Left cardiac atrium (tissue), 4 donors: ENCODE measurements at regions not wholly inside any gene's neighbourhood (a gene's known extent, or its start where the extent isn't known, plus 50 kb on each side); places are given as distances from the start of the nearest gene placed in this dataset.

Source experiments
- ATAC-seq, 2 donors: fragments of 200-7000 bp; cut with Tn5 transposase; one replicate each; pipeline ENCODE4 v1.9.1; 2020; ENCODE audit warnings: mild to moderate bottlenecking in 2 of 2, moderate library complexity in 2 of 2
- DNase-seq: peaks from one replicate; pipeline ENCODE4 v3.0.0-alpha.2; 2020
- intact Hi-C, 2 donors: fragments of 100-400 bp; cut with DNase I; formaldehyde crosslinking; loops; one replicate each; pipeline versions ENCODE4 v1.14.1 to v1.15.1; 2022 to 2023
- donor health status: DM: no; HTN: yes; CAD: no.
- donor health status: DM: no; HTN: yes; CAD: no; lungs with severe emphysema.
- donor health status: DM: yes; HTN: yes; CAD: no.
- donor health status: Dilated cardiomyopathy.

DNA sequence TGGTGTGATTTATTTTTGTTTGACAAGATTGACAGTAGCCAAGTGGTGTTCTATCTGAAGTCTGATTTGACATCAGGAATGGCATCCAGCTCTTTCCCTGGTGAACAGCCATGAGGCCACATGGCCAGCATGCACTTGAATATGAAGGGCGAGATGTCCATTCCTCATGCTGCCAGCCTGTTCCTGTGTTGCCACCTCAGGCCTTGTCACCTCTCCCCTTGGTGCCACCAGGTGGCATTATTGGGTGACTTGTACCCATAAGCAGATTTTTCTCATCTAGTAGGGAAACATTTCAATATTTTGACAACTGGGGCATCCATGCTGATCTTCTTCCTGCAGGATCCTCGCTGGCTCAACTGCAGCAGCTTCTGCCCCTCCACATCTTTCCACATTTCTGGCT, 199.1 kb downstream of the ERMARD start:
- intact Hi-C loops: loop anchor here in 1 of 2 donors (10.0 kb wide), 1 partner anchor 116 kb away; no protein-coding TSS in a partner anchor
- ATAC-seq (peak in 1 of 2 donors; percentile 30), DNase-seq (no peak)

DNA sequence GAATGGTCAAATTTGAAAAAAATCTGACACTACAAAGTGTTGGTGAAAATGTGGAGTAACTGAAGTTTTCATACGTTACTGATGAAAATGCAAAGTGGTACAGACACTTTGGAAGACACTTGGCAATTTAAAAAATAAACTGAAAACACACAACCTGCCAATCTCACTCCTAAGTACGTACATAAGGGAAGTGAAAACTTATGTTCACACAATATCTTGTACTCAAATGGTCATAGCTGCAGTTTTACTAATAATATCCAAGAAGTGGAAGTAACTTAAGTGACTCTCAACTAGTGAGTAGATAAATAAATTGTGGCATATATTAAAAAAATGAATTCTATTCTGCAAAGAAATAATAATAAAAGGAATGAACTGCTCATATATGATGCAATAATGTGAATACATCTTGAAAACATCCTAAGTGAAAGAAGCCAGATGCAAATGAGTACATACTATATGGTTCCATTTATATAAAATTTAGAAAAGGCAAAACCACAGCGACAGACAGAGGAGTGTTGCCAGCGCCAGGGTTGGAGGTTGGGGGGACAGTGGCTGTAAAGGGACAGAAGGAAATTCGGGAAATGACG, 198.2 kb downstream of the ERMARD start:
- intact Hi-C loops: loop anchor here in 1 of 2 donors (10.0 kb wide), 1 partner anchor 115 kb away; no protein-coding TSS in a partner anchor
- DNase-seq (no peak), ATAC-seq (no peak)

DNA sequence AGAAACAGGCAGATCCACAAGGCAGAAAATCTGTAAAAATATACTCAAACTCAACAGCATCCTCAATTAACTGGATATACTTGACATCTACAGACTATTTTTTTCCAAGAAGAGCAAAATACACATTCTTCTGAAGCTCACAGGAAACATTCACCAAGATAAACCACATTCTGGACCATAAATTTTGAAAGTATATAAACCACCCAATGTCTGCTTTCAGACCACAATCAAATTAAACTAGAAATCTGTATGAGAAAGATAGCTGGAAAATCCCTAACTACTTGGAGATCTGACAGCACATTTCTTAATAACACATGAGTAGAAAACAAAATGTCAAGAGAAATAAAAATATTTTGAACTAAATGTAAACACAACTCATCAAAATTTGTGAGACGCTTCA, 195.5 kb downstream of the ERMARD start:
- ATAC-seq: no peak
- intact Hi-C loops: no loop called here

DNA sequence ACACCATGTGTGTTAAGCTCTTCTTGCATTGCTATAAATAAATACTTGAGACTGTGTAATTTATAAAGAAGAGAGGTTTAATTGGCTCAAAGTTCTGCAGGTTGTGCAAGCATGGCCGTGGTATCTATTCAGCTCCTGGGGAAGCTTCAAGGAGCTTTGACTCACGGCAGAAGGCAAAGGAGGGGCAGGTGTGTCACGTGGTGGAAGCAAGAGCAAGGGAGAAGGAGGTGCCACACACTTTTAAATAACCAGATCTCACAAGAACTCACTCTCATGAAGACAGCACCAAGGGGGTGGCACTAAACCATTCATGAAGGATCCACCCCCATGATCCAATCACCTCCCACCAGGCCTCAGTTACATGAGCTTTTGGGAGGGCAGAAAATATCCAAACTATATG, 193.7 kb downstream of the ERMARD start:
- ATAC-seq (no peak), DNase-seq (no peak)
- intact Hi-C loops: no loop called here

More for the DNA sequence above, 195.5 kb downstream of the ERMARD start:
- DNase-seq: no peak

DNA sequence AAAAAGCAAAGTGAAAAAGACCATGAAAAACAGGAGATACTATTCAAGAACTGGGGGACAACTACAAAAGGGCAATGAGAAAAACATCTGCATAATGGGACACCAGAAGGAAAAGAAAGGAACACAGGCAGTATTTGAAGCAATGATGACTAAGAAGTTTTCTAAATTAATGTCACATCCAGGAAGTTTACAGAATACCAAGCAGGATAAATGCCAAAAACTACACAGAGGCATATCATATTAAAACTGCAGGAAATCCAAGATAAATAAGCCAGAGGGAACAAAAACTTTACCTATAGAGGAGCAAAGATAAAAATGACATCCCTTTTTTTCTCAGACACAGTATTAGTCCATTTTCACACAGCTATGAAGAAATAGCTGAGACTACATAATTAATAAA, 193.0 kb downstream of the ERMARD start:
- intact Hi-C loops: no loop called here
- DNase-seq (no peak), ATAC-seq (no peak)

DNA sequence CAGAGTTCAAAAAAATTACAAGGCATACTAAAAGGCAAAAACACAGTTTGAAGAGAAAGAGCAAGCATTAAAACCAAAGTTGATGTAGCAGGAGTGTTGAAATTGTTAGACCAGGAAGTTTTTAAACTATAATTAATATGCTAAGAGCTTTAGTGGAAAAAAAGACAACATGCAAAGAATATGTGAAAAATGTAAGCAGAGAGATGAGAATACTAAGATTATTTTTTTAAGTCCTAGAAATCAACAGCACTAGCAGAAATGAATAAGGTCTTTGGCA, 192.6 kb downstream of the ERMARD start:
- DNase-seq: no peak
- no peak for ATAC-seq
- intact Hi-C loops: no loop called here

DNA sequence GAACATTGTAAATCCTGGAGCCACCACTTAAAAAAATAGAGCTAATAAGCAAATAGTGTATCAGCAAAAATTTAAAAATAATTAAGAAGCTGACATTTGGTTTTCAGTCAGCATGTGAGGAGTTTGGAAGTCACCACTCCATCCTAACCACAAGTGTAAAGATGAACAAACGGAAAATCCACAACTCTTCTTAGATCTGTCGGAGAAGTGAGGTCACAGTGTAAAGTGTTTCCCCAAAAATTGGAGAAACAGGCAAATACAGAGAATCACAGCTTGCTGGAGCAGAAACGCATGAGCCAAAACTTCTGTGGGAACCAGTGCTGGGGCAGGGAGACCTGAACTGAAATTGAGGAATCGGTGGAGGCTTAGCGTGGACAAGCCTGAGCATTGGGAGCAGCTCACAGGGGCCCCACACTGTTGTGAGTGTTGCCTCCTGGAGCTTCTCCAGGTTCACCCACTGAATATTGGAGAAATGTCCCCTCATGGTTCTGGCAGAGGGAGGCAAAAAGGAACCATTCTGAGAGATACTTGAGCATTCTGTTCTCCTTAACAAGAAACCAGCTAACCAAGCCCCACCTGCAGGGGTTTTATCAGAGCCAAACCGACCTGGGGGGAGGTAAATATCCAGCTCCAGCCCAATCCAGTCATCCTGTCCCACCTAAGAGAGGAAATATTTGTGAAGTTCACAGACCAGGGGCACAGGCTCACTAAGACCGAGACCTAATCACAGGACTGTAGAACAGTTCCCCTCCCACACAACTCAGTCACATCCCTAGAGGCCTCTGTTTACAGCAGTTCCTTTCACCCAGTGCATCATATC, 192.0 kb downstream of the ERMARD start:
- ATAC-seq (no peak), DNase-seq (no peak)
- intact Hi-C loops: no loop called here

DNA sequence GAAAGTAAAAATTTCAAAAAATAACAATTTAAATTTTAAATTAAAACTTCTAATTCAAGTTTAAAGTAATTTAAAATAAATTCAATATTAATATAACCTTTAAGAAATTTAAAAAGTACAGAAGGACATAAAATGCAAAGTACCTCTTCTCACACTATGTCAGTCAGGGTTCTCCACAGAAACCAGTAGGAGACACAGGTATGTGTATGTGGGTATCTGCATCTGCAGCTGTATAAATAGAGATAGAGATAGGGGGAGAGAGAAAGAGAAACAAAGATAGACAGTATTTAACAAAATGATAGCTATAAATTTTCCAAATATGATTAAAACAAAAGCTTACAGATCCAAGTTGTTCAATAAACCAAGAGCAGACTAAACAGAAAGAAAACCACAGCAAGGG, 190.8 kb downstream of the ERMARD start:
- intact Hi-C loops: no loop called here
- DNase-seq (no peak), ATAC-seq (no peak)

DNA sequence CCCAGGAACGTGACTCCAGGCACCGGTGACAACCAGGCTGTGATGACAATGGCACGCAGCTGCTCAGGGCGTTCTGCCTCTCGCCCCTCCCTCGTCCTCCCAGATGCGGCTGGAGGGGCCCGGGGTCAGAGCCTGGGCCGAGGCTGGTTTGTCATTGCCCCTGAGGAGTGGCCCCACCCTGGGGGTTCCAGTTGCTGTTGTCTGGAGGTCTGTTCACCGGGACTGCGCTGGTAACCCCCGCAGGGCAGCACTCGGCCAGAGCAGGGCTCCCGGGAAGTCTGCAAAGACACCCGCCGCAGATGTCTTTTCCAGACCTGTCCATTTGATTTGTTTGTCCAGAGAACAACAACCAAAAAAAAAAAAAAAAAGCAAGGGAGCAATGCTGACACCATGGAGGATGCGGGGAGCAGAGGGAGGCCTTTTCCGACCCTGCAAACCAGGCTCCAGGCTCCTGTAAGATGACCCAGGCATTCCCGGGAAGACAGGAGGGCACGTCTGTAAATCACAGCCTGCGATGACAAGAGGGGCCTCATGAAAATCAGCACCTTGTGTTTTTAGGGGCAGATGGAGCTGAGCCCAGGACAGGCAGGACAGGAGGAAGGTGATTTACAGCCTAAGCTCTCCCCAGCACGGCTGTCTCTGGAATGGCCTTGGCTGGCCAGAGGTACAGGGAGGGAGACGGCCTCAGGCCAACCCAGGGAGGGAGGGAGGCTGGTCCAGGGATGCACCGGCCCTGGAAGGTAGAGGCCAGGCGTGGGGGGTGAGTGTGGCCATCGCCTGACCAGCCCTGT, 189.3 kb downstream of the ERMARD start:
- intact Hi-C loops: no loop called here
- no peak for ATAC-seq

DNA sequence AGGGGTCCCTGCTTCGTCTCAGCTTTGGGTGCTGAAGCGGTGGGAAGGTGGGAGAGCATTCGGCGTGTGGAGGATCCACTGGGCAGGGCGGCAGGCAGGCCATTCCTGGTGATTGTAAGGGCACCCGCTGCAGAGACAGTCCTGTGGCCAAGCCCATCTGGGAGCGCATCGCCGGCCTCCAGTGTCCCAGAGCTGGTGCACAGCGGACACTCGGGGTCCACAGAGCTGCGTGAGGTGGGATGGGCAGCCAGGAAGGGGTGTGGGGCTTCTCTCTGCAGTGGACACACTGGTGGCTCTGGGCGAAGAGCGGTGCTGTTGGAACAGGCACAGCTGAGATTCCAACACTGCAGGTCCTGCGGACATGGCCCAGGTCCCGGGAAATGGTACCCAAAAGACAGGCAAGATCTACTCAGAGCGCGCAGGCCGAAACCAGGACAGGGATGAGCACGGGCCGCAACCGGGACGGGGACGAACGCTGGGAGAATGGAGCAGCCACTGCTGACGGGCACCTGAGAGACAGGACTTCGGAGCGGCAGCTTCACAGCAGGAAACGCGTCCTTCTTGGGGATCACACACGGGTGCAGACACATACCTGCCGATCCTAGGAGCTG, 188.2 kb downstream of the ERMARD start:
- DNase-seq: no peak
- no peak for ATAC-seq
- intact Hi-C loops: no loop called here

More for the DNA sequence above, 189.3 kb downstream of the ERMARD start:
- no peak for DNase-seq

DNA sequence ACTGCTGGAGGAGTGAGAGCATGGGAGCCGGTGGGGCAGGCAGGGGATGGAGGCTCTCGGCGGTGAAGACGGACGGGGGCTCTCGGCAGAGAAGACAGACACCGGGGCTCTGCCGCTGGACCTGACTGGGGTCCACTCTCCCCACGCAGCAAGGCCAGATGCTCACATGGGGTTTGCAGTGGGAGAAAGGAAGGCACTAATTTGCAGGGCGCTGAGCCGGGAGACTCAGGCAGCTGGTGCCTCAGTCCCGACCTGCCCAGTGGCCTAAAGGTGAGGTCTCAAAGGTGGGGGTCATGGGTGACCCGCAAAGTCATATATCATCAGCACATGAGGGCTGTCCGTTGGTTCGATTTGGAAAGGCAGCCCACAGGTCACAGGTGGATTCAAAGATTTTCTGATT, 187.3 kb downstream of the ERMARD start:
- intact Hi-C loops: no loop called here
- ATAC-seq (no peak), DNase-seq (no peak)

DNA sequence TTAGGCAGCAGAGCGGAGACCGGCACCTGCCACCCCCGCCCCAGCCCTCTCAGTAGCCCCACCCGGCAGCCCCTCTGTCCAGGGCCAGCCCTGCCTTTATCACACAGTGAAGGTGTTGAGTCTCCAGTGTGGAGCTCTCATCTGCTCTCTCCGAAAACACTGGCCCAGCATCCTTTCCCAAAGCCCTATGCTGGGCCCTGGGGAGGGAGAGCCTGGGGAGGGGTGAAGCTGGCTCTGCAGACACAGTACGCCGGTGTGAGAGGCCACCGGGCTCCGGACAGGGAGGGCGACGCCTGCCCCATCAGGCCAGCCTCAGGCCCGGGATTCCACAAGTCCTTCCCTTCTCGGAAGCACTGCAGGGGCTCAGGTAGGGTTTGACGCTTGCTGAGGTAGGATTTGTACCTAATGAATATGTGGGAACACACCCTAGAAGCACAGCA, 186.9 kb downstream of the ERMARD start:
- intact Hi-C loops: no loop called here
- ATAC-seq (no peak), DNase-seq (no peak)

DNA sequence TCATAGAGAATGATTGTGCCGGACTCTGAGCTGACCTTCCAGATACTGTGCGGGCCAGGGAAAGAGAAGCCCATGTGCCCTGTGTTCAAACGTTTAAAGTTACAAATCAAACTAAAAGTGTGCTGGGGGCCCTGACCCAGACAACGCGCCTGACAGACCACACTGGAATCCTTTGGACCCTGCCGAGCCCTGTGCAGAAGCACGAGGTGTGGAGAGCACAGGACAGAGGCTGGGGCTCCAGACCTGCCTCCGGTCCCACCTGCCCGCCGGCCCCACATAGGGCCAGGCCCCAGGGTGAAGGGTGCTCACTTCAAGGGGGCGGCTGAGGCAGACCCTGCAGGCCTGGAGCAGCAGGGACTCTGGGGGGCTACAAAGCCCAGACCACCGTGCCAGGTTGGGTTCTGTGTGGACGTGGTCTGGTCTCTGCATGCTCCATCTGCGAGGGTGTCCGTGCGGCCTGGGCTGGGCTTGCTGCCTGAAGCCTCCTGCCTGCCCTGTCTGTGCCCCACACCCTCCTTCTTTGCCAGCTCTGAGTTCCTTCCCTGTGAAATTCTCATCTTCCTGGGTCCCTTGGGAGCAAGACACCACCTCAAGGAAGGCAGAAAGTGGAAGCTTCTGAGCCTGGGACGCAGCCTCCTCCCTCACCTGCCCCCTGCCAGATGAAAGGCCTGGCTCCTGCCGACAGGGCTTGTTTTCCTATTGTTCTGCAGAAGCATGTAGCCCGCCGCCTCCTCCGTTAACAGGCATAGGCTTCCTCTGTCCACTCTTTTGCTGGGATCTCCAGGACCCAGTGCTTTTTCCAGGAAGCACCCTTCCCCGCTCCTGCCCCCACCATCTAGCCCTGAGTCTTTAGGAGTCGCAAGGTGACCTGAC, 186.2 kb downstream of the ERMARD start:
- ATAC-seq (no peak), DNase-seq (no peak)
- intact Hi-C loops: no loop called here

DNA sequence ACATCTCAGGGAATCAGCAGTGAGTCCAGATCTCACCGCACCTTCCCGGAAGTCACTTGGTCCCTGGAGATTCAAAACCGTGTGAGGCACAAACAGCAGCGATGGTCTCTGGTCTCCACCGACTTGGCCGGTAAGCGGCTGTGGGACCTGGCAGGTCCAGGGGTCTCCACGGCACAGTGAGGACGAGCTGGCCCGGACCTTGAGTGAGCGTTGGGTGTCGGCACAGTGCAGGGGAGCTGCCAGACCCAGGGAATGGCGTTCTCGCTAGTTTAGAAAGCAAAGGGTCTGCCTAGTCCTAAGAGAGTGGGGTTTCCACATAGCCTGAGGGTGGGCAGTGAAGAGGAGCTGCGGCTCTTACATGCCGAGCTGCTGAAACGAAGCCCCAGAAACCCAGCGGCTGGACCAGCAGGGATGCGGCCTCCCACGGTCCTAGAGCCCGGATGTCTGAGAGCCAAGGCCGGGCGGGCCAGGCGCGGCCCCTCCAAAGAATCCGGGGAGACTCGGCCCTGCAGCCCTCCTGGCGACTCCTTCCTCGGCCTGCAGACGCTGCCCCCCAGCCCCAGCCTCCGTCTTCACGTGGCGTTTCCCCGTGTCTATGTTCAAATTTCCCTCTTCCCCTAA, 185.0 kb downstream of the ERMARD start:
- DNase-seq (no peak), ATAC-seq (no peak)
- intact Hi-C loops: no loop called here

DNA sequence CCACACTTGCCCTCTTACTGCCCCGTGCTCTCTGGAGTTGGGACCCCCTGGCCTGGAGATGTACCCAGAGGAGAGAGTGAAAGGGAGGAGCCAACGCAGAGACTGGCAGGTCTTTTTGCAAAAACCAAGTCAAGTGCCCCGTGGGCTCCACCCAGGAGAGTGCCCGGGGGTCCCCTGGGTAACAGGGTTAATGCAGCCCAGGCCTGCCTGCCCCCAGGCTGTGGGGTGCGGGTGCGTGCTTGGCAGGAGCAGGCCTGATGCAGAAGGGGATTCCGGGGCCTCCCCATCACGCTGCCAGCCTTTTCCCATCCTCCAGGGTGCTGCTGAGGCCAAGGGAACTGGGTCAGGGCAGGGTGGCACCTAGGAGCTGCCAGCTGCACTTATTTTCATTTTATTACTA, 184.4 kb downstream of the ERMARD start:
- no peak for ATAC-seq
- intact Hi-C loops: no loop called here
- no peak for DNase-seq

DNA sequence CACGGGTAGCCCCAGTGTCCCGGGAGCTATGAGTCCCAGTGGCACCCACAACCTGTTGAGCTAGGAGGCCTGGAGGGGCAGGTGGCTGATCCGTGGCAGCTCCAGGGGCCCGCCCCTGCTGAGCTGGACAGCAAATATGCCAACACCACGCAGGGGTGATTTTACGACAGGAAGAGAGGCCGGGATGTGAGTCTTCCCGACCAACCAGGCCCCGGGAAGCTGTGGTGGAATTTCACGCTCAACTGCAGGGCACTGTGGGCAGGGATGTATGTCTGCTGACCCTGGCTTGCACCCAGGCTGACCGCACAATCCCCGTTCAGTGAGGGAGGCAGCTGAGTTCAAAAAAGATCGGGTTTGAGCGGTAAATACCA, 183.9 kb downstream of the ERMARD start:
- DNase-seq: no peak
- ATAC-seq: no peak
- intact Hi-C loops: no loop called here

DNA sequence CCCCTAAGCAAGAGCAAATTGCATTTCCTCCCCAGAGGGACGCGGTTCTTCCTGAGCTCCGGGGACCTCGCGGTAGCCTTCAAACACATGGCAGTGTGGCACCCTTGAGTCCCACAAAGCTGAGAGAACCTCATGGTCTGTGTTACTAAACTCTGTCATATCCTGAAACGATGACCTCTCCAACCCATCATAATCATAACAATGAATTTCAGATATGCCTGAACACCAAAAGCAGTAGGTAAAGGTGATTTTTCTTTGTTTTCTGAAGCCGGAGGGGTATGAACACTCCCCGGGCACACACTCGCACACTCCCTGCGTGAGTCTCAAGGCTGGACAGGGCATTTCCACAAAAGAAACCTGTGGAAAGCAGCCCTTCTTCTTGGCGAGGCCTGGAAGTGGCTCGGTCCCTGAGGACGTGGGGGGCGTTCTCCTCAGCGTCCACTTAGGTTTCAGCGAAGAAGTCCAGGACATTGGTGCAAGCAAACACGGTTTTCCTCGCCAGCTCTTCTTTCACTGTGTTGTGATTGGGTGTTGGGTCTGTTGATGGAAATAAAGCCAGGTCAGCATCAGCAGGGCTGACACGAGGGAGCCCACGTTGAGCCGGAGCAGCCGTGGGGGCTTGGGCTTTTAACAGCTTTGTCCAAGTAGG, 183.4 kb downstream of the ERMARD start:
- intact Hi-C loops: no loop called here
- no peak for DNase-seq
- ATAC-seq: no peak
